HG02840 (cell line): ENCODE measurements at regions not wholly inside any gene's neighbourhood (a gene's known extent, or its start where the extent isn't known, plus 50 kb on each side); places are given as distances from the start of the nearest gene placed in this dataset.
"Not testable (repeated sequence)": the region's sequence is repeated elsewhere in the genome, so short reads cannot be mapped to it uniquely, and the experiment has no call there.

Experiments
- ATAC-seq: cut with Tn5 transposase; IDR thresholded peaks from one replicate; pipeline ENCODE4 v1.9.1; 2021; ENCODE audit warnings: mild to moderate bottlenecking, moderate library complexity, moderate number of reproducible peaks; ENCODE audit not compliant: unreplicated experiment, low FRiP score

DNA sequence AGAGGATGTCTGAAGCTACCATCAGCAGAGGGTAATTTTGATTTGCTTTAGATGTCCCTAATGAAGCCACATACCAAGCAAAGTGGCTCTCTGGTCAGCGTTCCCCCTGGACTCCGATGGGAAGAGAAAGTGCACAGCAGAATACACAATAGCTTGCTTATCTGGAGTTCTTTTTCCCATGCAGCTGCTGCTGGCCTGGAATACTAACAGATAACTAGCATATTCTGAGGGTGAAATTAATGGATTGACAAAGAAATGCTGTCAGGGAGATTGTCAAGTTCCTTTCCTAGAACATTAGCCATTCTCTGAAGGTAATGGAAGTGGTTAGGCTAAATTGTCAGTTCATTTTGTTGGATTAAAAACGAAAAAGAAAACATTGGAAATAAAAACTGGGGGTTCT is 391.3 kb downstream of the FLRT2 start:
- no peak for ATAC-seq

- no peak for ATAC-seq
These were observed 387.8 kb downstream of the FLRT2 start for GRCh38 chr14:85917716-85918115.

DNA sequence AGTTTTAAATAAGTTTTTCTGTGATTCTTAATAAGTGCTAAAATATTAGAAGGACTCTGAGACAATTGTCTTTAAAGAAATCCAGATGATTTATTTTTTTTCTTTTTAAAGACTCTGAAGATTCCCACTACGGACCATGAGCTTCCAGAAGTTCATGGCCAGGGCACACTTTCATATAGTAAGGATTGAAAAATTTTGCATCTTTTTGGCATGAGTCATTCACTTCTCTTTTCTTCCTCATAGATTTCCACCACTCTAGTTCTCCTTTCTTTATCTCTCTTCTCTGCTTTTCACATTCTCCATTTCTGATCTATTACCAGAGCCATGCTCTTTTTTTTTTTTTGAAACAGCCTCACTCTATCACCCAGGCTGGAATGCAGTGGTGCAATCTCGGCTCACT is 385.8 kb downstream of the FLRT2 start:
- no peak for ATAC-seq

DNA sequence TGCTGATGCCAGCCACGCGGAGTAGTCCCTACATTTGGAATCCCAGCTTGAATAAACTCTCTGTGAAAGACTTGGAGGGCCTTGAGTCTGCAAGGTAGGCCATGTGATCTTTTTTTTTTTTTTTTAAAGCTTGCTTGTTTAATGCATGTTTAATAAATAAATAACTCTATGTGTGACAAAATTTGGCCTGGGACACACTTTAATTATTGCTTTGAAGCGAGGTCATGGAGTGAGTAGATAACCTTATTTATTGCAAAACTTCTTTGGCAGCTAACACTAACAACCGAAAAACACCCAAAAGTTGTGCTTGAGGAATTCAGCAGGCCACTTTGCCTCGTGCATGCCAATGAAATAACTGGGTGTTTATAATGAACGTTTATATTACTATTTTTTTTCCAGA is 382.2 kb downstream of the FLRT2 start:
- ATAC-seq, result no peak

DNA sequence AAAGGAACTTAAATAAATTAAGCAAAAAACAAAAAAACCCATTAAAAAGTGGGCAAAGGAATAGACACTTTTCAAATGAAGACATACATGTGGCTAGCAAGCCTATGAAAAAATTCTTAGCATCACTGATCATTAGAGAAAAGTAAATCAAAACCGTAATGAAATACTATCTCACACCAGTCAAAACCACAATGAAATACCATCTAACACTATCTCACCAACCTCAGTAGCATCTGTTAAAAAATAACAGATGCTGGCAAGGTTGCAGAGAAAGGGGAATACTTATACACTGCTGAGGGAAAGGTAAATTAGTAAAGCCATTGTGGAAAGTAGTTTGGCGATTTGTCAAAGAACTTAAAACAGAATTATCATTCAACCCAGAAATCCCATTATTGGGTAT is 381.1 kb downstream of the FLRT2 start:
- no peak for ATAC-seq

DNA sequence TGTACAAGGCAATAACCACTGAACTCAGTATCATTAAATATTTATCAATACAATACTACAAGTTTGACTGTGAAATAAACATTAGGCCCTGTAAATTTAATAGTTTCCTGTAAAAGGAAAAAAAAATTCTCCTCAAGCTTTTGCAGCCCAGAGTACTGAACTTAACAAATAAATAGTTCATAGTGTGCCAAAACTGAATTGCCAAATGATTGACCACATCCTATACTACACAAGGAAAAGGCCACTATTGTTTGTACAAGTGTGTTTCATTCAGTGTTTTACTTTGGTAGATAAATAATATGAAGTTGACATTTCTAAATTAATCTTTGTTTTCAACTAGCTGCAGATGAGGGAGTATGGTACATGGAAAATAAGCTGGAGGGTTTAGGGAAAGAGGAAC is 379.6 kb downstream of the FLRT2 start:
- no peak for ATAC-seq

DNA sequence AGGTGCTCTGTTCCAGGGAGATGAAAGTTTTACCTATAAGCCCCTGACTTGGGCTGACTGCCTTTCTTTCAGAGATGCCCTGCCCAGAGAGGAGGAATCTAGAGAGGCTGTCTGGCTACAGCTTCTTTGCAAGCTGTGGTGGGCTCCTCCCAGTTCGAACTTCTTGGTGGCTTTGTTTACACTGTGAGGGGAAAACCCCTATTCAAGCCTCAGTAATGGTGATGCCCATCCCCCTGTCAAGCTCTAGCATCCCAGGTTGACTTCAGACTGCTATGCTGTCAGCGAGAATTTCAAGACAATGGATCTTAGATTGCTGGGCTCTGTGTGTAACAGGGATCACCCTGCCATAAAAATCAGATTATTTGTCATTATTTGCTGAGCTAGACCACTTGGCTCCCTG is 377.6 kb downstream of the FLRT2 start:
- ATAC-seq, result no peak

- ATAC-seq, result no peak
These were observed 367.9 kb downstream of the FLRT2 start for GRCh38 chr14:85897808-85898207.

DNA sequence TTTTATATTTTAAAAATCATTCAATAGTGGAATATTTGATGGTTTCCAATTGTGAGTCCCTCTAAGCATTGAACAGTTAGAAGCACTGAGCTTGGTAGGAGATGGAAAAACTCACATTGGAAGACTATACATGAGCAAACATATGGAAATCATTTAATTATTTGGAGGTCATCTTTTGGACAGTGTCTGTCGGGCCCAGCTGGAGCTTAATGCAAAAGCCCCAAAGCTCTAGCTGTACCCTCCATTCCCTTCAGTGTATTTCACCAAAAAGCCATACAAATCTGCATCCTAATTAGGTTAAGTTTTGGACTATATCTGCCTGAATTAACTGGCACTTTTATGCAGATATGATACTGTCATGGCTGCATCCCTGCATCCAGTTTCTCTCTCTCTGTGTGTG is 365.7 kb downstream of the FLRT2 start:
- ATAC-seq, result no peak

DNA sequence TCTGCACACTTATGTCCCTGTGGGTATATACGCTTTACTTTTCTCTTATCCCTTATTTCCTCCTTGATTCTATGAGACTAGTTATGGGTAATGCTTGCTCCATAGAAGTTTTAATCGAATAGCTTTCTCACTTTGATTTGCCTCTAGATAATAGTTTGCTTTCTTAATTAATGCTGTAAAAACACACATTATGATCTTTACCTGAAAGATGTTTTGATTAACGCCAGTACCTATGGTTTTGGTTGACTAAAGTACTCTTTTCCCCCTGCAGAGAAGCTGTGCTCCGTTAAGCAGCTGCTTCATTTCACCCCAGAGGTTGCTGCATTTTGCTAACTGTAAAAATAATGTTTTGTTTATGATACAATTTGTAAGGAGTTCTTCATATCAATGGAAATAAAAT is 362.3 kb downstream of the FLRT2 start:
- no peak for ATAC-seq

- no peak for ATAC-seq
These were observed 354.0 kb downstream of the FLRT2 start for GRCh38 chr14:85883966-85884365.

DNA sequence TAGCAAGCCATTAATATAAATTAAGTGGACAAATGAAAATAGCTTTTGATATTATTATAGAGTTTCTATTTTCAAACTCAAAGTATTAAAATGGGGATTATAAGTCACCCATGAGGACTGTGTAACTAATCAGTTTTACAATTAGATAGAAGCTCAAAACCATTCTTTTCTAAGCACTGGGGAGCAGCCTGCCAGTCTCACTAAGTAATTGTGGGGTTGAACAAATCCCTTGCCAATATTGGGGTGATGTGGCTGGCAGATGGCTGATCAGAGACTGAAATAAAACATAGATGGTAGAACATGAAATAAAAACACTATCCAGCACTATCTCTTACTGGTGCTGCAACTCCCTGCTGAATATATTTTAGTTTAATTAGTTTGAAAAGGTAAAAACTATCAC is 353.2 kb downstream of the FLRT2 start:
- no peak for ATAC-seq

DNA sequence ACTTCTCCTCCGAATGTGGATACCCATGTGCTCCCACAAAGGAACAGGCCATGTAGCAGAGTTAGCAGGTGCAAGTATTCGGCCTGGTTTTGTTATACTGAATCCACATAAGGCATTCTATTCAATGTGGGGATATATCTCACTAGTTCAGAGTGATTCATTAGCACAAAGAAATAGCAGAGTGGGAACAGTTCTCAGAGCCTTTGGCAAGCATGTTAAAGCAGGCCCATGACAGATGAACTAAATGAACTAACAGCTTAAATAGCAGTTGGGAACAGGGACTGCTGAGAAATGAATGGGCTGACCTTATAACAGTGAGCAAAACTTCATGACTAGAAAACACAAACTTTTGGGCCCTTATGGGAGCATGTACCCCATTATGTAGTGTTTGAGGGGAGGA is 352.0 kb downstream of the FLRT2 start:
- ATAC-seq, result no peak

GRCh38 chr14:85878874-85879273 is 348.9 kb downstream of the FLRT2 start:
- no peak for ATAC-seq

GRCh38 chr14:85873006-85873405 is 343.1 kb downstream of the FLRT2 start:
- no peak for ATAC-seq

DNA sequence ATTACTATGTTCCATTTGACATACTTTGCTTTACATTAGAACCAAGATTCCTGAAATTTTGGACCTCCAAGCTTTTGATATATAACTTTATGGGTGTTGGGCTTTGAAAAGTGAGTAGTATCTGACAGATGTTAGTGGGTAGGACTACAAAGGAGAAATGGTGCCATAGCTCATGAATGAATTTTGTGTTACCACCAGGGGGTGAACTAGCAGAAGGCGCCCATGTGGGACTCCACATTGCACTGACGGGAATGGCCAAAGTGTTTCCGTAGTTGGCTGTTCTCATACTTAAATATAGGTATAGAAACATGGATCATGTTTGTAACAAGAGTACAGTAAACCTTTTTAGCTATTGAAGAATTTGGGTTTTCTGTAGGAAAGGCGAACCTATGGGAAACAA is 337.5 kb downstream of the FLRT2 start:
- no peak for ATAC-seq

- ATAC-seq, result no peak
These were observed 335.8 kb downstream of the FLRT2 start for GRCh38 chr14:85865701-85866100.

- no peak for ATAC-seq
These were observed 328.7 kb downstream of the FLRT2 start for GRCh38 chr14:85858634-85859033.

DNA sequence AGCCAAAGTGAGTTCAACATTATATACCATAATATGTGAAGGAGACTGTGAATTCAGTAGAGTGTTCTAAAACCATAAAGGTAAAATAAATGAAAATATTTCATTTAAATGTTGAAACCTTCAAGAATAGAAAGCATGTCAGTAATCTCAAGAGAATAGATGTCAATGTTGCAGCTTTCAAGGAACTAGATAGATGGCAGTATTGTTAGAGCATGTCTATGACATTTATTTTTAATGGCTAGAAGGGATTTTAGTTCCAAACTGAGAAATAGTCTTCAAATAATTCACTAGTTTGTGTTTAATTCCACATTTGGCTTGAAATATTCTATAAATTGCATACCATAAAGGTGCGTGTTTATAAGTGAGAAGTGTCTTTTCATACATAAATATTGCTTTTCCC is 326.5 kb downstream of the FLRT2 start:
- ATAC-seq, result no peak

- no peak for ATAC-seq
These were observed 324.1 kb downstream of the FLRT2 start for GRCh38 chr14:85853996-85854526.

- no peak for ATAC-seq
These were observed 323.0 kb downstream of the FLRT2 start for GRCh38 chr14:85852906-85853305.

DNA sequence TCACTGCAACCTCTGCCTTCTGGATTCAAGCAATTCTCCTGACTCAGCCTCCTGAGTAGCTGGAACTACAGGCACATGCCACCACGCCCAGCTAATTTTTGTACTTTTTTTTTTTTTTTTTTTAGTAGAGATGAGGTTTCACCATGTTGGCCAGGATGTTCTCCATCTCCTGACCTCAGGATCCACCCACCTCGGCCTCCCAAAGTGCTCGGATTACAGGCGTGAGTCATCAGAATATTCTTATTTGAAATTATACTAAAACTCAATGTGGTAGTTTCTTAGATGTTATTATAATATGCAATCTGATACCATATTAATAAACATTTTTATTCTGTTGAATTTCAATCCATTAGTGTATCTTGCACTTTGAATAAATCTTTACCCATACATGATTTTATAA is 322.2 kb downstream of the FLRT2 start:
- not testable (repeated sequence) for ATAC-seq

DNA sequence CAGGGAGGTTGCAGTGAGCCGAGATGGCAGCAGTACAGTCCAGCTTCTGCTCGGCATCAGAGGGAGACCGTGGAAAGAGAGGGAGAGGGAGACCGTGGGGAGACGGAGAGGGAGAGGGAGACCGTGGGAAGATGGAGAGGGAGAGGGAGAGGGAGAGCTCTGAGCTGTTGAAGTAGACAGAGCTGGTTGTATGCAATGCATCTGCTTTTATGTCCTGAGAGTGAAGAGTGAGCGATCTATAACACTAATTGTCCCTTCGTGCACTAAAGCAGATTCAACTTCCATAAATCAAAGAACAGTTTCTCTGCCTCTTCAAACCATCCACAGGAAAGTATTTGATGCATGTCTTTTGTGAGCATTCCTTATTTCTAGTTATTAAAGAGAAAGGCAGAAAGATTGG is 300.6 kb downstream of the FLRT2 start:
- not testable (repeated sequence) for ATAC-seq
